ENCODE measurements at regions not wholly inside any gene's neighbourhood (a gene's known extent, or its start where the extent isn't known, plus 50 kb on each side); places are given as distances from the start of the nearest gene placed in this dataset.
A peak's percentile ranks its signal among the peaks of the same experiment; 100 is the strongest.

GRCh38 chr3:111244760-111245159 is 173.1 kb downstream of the NECTIN3 start:
- no peak for DNase-seq

GRCh38 chr3:111246967-111247760 is 175.5 kb downstream of the NECTIN3 start:
- DNase-seq, result peak; percentile 33

- no peak for DNase-seq
These were observed 176.8 kb downstream of the NECTIN3 start for GRCh38 chr3:111248406-111248805.

GRCh38 chr3:111249421-111249820 is 177.8 kb downstream of the NECTIN3 start:
- DNase-seq, result no peak

GRCh38 chr3:111252779-111253178 is 181.2 kb downstream of the NECTIN3 start:
- no peak for DNase-seq

GRCh38 chr3:111253733-111254132 is 182.1 kb downstream of the NECTIN3 start:
- no peak for DNase-seq

GRCh38 chr3:111260878-111261277 is 189.3 kb downstream of the NECTIN3 start:
- DNase-seq, result no peak

- no peak for DNase-seq
These were observed 198.2 kb downstream of the NECTIN3 start for GRCh38 chr3:111269777-111270176.

- no peak for DNase-seq
These were observed 205.6 kb downstream of the NECTIN3 start for GRCh38 chr3:111277226-111277625.

GRCh38 chr3:111278959-111279358 is 207.3 kb downstream of the NECTIN3 start:
- no peak for DNase-seq

GRCh38 chr3:111282024-111282423 is 210.4 kb downstream of the NECTIN3 start:
- DNase-seq, result no peak

GRCh38 chr3:111283165-111283564 is 211.5 kb downstream of the NECTIN3 start:
- DNase-seq, result no peak

- DNase-seq, result peak; percentile 9
These were observed 213.0 kb downstream of the NECTIN3 start for GRCh38 chr3:111284503-111285183.

- DNase-seq, result no peak
These were observed 213.5 kb downstream of the NECTIN3 start for GRCh38 chr3:111285184-111285538.

GRCh38 chr3:111285694-111286093 is 214.1 kb downstream of the NECTIN3 start:
- peak; percentile 9 for DNase-seq

GRCh38 chr3:111286746-111287145 is 215.1 kb downstream of the NECTIN3 start:
- DNase-seq, result no peak

- no peak for DNase-seq
These were observed 220.5 kb downstream of the NECTIN3 start for GRCh38 chr3:111292117-111292516.

GRCh38 chr3:111299192-111299615 is 227.6 kb downstream of the NECTIN3 start:
- DNase-seq, result no peak

GRCh38 chr3:111301238-111301798 is 229.7 kb downstream of the NECTIN3 start:
- DNase-seq, result no peak

GRCh38 chr3:111302063-111302462 is 230.4 kb downstream of the NECTIN3 start:
- no peak for DNase-seq

- no peak for DNase-seq
These were observed 232.1 kb downstream of the NECTIN3 start for GRCh38 chr3:111303760-111304159.

GRCh38 chr3:111307676-111308075 is 234.3 kb upstream of the CD96 start:
- no peak for DNase-seq

GRCh38 chr3:111311126-111311525 is 230.9 kb upstream of the CD96 start:
- DNase-seq, result no peak

GRCh38 chr3:111311709-111312235 is 230.2 kb upstream of the CD96 start:
- DNase-seq, result no peak
